ENCODE measurements at regions not wholly inside any gene's neighbourhood (a gene's known extent, or its start where the extent isn't known, plus 50 kb on each side); places are given as distances from the start of the nearest gene placed in this dataset.

DNA sequence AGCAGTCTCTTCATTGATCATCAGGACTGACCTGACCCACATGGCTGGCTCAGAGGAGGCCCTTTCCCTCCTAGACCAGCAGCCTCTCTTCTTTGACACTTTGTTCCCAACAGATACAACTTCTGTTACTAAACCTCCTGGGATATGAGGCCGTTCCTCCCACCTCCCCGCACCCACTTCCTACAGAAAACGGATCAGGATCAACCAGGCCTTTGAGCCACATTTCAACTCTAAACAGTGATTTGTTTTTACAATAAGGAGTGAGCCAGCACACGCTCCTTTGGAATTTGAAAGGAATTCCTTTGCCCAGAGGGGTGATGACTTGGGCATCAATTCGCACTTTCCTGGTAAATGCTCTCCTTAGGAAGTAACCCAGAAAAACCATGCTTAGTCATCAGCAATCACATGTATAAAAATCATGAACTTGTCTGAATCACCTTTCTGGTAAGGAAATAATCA, 180.4 kb downstream of the FAM124B start:
- Histone ChIP-seq H3K27me3 (no peaks in the 10 kb centered on the region), H3K9me3 (no peaks in the 10 kb centered on the region), H3K4me1 (no peaks in the 10 kb centered on the region), H3K4me3 (no peak overlapping the region), H3K36me3 (no peaks in the 10 kb centered on the region), H3K27ac (no peak overlapping the region)
- WGBS (ENCODE audit: insufficient coverage, low coverage, low lambda C conversion rate, missing lambda C conversion rate): 79% methylated on average over 5 of the region's 5 CpGs
- TF ChIP-seq POLR2A (IDR thresholded peaks at IDR 0.05): no peak
- TF ChIP-seq, protein P1, sequence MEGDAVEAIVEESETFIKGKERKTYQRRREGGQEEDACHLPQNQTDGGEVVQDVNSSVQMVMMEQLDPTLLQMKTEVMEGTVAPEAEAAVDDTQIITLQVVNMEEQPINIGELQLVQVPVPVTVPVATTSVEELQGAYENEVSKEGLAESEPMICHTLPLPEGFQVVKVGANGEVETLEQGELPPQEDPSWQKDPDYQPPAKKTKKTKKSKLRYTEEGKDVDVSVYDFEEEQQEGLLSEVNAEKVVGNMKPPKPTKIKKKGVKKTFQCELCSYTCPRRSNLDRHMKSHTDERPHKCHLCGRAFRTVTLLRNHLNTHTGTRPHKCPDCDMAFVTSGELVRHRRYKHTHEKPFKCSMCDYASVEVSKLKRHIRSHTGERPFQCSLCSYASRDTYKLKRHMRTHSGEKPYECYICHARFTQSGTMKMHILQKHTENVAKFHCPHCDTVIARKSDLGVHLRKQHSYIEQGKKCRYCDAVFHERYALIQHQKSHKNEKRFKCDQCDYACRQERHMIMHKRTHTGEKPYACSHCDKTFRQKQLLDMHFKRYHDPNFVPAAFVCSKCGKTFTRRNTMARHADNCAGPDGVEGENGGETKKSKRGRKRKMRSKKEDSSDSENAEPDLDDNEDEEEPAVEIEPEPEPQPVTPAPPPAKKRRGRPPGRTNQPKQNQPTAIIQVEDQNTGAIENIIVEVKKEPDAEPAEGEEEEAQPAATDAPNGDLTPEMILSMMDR (IDR thresholded peaks at IDR 0.05): no peak
- ATAC-seq (no peak), DNase-seq (no peak)
- intact Hi-C loops (cut with DNase I): no loop called here

DNA sequence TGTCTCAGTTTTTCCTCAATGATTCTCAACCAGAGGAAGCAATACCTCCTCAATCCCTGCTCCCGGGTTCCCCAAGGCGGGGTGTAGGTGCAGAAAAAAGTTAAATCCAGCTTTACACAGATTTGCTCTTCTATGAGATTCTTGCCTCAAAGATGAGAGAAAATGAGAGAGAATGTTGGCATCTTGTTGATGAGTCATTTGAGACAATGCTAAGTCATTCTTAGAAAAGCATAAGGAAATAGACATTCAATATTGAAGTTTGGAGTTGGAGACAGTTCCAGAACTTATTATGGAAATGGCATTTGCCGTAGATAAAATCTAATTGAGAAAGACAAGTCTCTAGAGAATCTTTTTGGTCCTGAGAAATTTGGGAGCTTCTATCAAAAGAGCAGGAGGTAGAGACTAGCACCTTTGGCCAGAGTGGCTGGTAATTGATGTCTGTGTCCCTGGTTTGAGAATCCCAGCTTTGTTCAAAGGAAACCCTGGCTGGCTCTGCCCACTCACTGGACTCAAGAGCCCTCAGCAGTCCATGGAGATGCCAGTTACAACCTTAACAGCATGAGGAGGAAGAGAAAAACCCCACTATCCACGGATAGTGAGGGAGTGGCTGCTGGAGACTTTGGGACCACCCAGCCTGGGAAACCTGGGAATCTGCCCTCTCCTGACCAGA, 181.2 kb downstream of the FAM124B start:
- Histone ChIP-seq H3K27me3 (no peaks in the 10 kb centered on the region), H3K27ac (no peak overlapping the region), H3K9me3 (no peaks in the 10 kb centered on the region), H3K4me3 (no peak overlapping the region), H3K36me3 (no peaks in the 10 kb centered on the region), H3K4me1 (no peaks in the 10 kb centered on the region)
- intact Hi-C loops (cut with DNase I): no loop called here
- WGBS (ENCODE audit: insufficient coverage, low coverage, low lambda C conversion rate, missing lambda C conversion rate): 46% methylated on average over 4 of the region's 4 CpGs
- TF ChIP-seq, protein P1 (IDR thresholded peaks at IDR 0.05): no peak
- TF ChIP-seq POLR2A (IDR thresholded peaks at IDR 0.05): no peak
- ATAC-seq (no peak), DNase-seq (no peak)

DNA sequence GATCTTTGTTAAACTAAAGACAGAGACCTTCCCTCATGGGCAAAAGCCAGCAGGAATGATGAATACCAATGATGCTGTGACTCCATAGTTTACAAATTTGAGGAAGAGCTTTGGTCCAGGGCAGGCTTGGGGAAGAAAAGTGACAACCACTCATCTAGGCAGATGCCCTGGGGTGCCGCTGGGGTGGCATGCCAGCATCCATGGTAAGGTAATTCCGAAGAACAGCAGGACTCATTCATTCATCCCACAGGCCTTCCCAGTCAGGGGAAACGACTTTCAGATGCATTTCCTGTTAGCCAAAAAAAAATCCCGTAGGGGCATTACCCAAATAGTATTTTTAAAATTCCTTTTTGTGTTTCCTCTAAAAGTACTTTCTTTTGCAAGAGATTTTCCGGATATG, 180.7 kb upstream of the SERPINE2 start:
- 65% methylated on average over 5 of the region's 5 CpGs for whole genome bisulfite sequencing (ENCODE audit: insufficient coverage, low coverage, low lambda C conversion rate, missing lambda C conversion rate)
- Histone ChIP-seq H3K4me3 (no peak overlapping the region), H3K27me3 (no peaks in the 10 kb centered on the region), H3K27ac (no peak overlapping the region), H3K9me3 (no peaks in the 10 kb centered on the region), H3K4me1 (no peaks in the 10 kb centered on the region), H3K36me3 (no peaks in the 10 kb centered on the region)
- DNase-seq: no peak
- no peak for ATAC-seq
- TF ChIP-seq POLR2A (IDR thresholded peaks at IDR 0.05): no peak
- TF ChIP-seq, protein P1 (IDR thresholded peaks at IDR 0.05): no peak
- intact Hi-C loops (cut with DNase I): no loop called here

GRCh38 chr2:224217962-224218347, 178.9 kb upstream of the SERPINE2 start:
- Histone ChIP-seq H3K27ac (no peak overlapping the region), H3K4me3 (no peak overlapping the region), H3K9me3 (no peaks in the 10 kb centered on the region), H3K36me3 (no peaks in the 10 kb centered on the region), H3K27me3 (no peaks in the 10 kb centered on the region), H3K4me1 (no peaks in the 10 kb centered on the region)
- intact Hi-C loops (cut with DNase I): no loop called here
- DNase-seq: no peak
- WGBS (ENCODE audit: insufficient coverage, low coverage, low lambda C conversion rate, missing lambda C conversion rate): 51% methylated on average over 3 of the region's 3 CpGs
- no peak for ATAC-seq
- TF ChIP-seq POLR2A (IDR thresholded peaks at IDR 0.05): no peak
- TF ChIP-seq, protein P1 (IDR thresholded peaks at IDR 0.05): no peak

Data from right lobe of liver (tissue), 6 donors.